PC-9 (cell line): ENCODE measurements at regions not wholly inside any gene's neighbourhood (a gene's known extent, or its start where the extent isn't known, plus 50 kb on each side); places are given as distances from the start of the nearest gene placed in this dataset.
A peak's percentile ranks its signal among the peaks of the same experiment; 100 is the strongest.

Experiments
- BruUV-seq: library from RNA; stranded (reverse); fragments of 400-500 nt; replicated peaks from 2 replicates; lab custom pipeline; 2021; lab: Mats Ljungman, UMichigan
- CTCF ChIA-PET: fragments of 300-600 bp; sonication (Branson Sonifier 250); formaldehyde crosslinking; loops from one replicate; lab custom pipeline; 2022; ENCODE audit warnings: antibody characterized with exemption; lab: Charles Lee
- POLR2A ChIA-PET: fragments of 300-600 bp; sonication (Branson Sonifier 250); formaldehyde crosslinking; loops from one replicate; lab custom pipeline; 2022; ENCODE audit warnings: antibody characterized with exemption; ENCODE audit not compliant: unreplicated experiment; lab: Charles Lee
- DNase-seq, 2 experiments: peaks; one replicate each; pipeline versions ENCODE4 v3.0.0 to v3.0.0-alpha.2; 2015 to 2022; ENCODE audit warnings: mixed read lengths in 1 of 2
- H2AFZ ChIP-seq: fragments of 200-600 bp; sonication (generic); 2 replicates; pipeline ENCODE4 v1.8.1; 2017; ENCODE audit warnings: antibody characterized with exemption
- H3F3A ChIP-seq: fragments of 200-600 bp; sonication (generic); 2 replicates; pipeline ENCODE4 v1.8.1; 2017; ENCODE audit warnings: antibody characterized with exemption, mild to moderate bottlenecking, low read depth; ENCODE audit not compliant: insufficient read depth
- H3K27ac ChIP-seq: fragments of 200-600 bp; sonication (generic); 2 replicates; pipeline ENCODE4 v1.6.1; 2016; ENCODE audit warnings: mixed run types
- H3K27me3 ChIP-seq: fragments of 200-600 bp; sonication (generic); 2 replicates; pipeline ENCODE4 v1.6.1; 2016; ENCODE audit warnings: low read depth, mixed run types; ENCODE audit not compliant: insufficient read depth
- H3K36me3 ChIP-seq: fragments of 200-600 bp; sonication (generic); 2 replicates; pipeline ENCODE4 v1.6.1; 2016; ENCODE audit warnings: low read depth, mixed run types
- H3K4me1 ChIP-seq: fragments of 200-600 bp; sonication (generic); replicated peaks from 2 replicates; pipeline ENCODE4 v1.6.1; 2016; ENCODE audit warnings: mixed run types; ENCODE audit not compliant: insufficient read depth
- H3K4me2 ChIP-seq: fragments of 200-600 bp; sonication (generic); 2 replicates; pipeline ENCODE4 v1.6.1; 2017; ENCODE audit warnings: mixed run types
- H3K4me3 ChIP-seq: fragments of 200-600 bp; sonication (generic); 2 replicates; pipeline ENCODE4 v1.6.1; 2016; ENCODE audit warnings: mixed run types
- H3K79me2 ChIP-seq: fragments of 200-600 bp; sonication (generic); 2 replicates; pipeline ENCODE4 v1.6.1; 2017; ENCODE audit warnings: low read depth, mixed run types
- H3K9me2 ChIP-seq: fragments of 200-600 bp; sonication (generic); 2 replicates; pipeline ENCODE4 v1.8.1; 2017; ENCODE audit warnings: mild to moderate bottlenecking; ENCODE audit not compliant: insufficient read depth
- H3K9me3 ChIP-seq: fragments of 200-600 bp; sonication (generic); 2 replicates; pipeline ENCODE4 v1.8.1; 2016; ENCODE audit warnings: low read depth; ENCODE audit not compliant: insufficient read depth
- H4K20me1 ChIP-seq: fragments of 200-600 bp; sonication (generic); 2 replicates; pipeline ENCODE4 v1.8.1; 2017; ENCODE audit not compliant: insufficient read depth
- CTCF ChIP-seq: fragments of 200-600 bp; sonication (generic); conservative IDR thresholded peaks from 2 replicates; pipeline ENCODE4 v1.6.1; 2017; ENCODE audit warnings: mixed run types, antibody characterized with exemption, mild to moderate bottlenecking, moderate library complexity
- EZH2 ChIP-seq: fragments of 200-600 bp; sonication (generic); IDR thresholded peaks from 2 replicates; pipeline ENCODE4 v1.8.0; 2017; ENCODE audit warnings: antibody characterized with exemption, low read depth
- intact Hi-C: fragments of 100-400 bp; cut with micrococcal nuclease; formaldehyde crosslinking; loops from one replicate; pipeline ENCODE4 v1.10.0; 2022; ENCODE audit not compliant: unreplicated experiment

GRCh38 chr3:78506061-78506460 lies 1261.7 kb downstream of the ROBO1 start:
- no peaks in the 10 kb centered on the region for H3K27me3 ChIP-seq
- no peak overlapping the region for H3K4me3 ChIP-seq
- no peaks in the 10 kb centered on the region for H3F3A ChIP-seq
- H3K9me3 ChIP-seq = no peaks in the 10 kb centered on the region; the same call in 1 of the 2 replicates
- no peak overlapping the region for H2AFZ ChIP-seq
- H3K36me3 ChIP-seq = no peaks in the 10 kb centered on the region
- H3K4me2 ChIP-seq = no peak overlapping the region
- CTCF ChIA-PET = interaction anchor here (1.2 kb wide), 1 partner anchor 140 kb away, joined by 4 read pairs; no protein-coding TSS in a partner anchor
- no peaks in the 10 kb centered on the region for H4K20me1 ChIP-seq
- no peak overlapping the region for H3K27ac ChIP-seq
- BruUV-seq = no TSS peak
- intact Hi-C loops = loop anchor here (1.0 kb wide), 1 partner anchor 139 kb away; no protein-coding TSS in a partner anchor
- DNase-seq = peak in 1 of 2 experiments; percentile 38
- H3K79me2 ChIP-seq = no peaks in the 10 kb centered on the region
- H3K9me2 ChIP-seq = no peaks in the 10 kb centered on the region
- POLR2A ChIA-PET = interaction anchor here (0.5 kb wide), 1 partner anchor 162 kb away, joined by 4 read pairs; no protein-coding TSS in a partner anchor
- TF ChIP-seq EZH2 = no peak
- TF ChIP-seq CTCF = no peak
- H3K4me1 ChIP-seq = peaks cover 10% of the 10 kb centered on the region; the same call in 1 of the 2 replicates

- intact Hi-C loops = loop anchor here (1.0 kb wide), 2 partner anchors 139 to 600 kb away; no protein-coding TSS in a partner anchor
- no peaks in the 10 kb centered on the region for H3K36me3 ChIP-seq
- no peak overlapping the region for H3K4me3 ChIP-seq
- no peak overlapping the region for H2AFZ ChIP-seq
- peaks cover 10% of the 10 kb centered on the region; the same call in 1 of the 2 replicates for H3K4me1 ChIP-seq
- no peaks in the 10 kb centered on the region for H3K79me2 ChIP-seq
- H3F3A ChIP-seq = no peaks in the 10 kb centered on the region
- H3K27ac ChIP-seq = peak overlapping the region; percentile 35; the same call in 1 of the 2 replicates
- H4K20me1 ChIP-seq = no peaks in the 10 kb centered on the region
- TF ChIP-seq EZH2 (no peak), CTCF (no peak)
- H3K27me3 ChIP-seq = no peaks in the 10 kb centered on the region
- BruUV-seq = no TSS peak
- ChIA-PET CTCF (interaction anchor here (1.2 kb wide), 1 partner anchor 139 kb away, joined by 4 read pairs; no protein-coding TSS in a partner anchor), POLR2A (interaction anchor here (0.5 to 0.7 kb wide), 2 partner anchors 161 to 458 kb away, joined by 4 to 5 read pairs; no protein-coding TSS in a partner anchor)
- peak; percentile 58 to 80 for DNase-seq
- peak overlapping the region; percentile 30; the same call in 1 of the 2 replicates for H3K4me2 ChIP-seq
- H3K9me3 ChIP-seq = no peaks in the 10 kb centered on the region; the same call in 1 of the 2 replicates
- H3K9me2 ChIP-seq = no peaks in the 10 kb centered on the region
These were observed 1261.1 kb downstream of the ROBO1 start for GRCh38 chr3:78506581-78507195.

- Histone ChIP-seq H3K4me3 (no peak overlapping the region), H3F3A (no peaks in the 10 kb centered on the region), H3K79me2 (no peaks in the 10 kb centered on the region), H3K27me3 (no peaks in the 10 kb centered on the region), H2AFZ (no peak overlapping the region), H4K20me1 (no peaks in the 10 kb centered on the region), H3K27ac (peak overlapping the region; percentile 35; the same call in 1 of the 2 replicates), H3K4me2 (peak overlapping the region; percentile 30), H3K9me2 (no peaks in the 10 kb centered on the region), H3K4me1 (peaks cover 10% of the 10 kb centered on the region; the same call in 1 of the 2 replicates), H3K36me3 (no peaks in the 10 kb centered on the region), H3K9me3 (no peaks in the 10 kb centered on the region; the same call in 1 of the 2 replicates)
- POLR2A ChIA-PET = interaction anchor here (0.7 kb wide), 1 partner anchor 459 kb away, joined by 5 read pairs; no protein-coding TSS in a partner anchor
- DNase-seq = peak; percentile 70 to 74
- intact Hi-C loops = loop anchor here (1.0 kb wide), 1 partner anchor 601 kb away; no protein-coding TSS in a partner anchor
- TF ChIP-seq CTCF (no peak), EZH2 (no peak)
- CTCF ChIA-PET = interaction anchor here (0.7 to 1.2 kb wide), 2 partner anchors 123 to 138 kb away, joined by 3 to 4 read pairs; no protein-coding TSS in a partner anchor
- BruUV-seq = no TSS peak
These were observed 1260.4 kb downstream of the ROBO1 start for GRCh38 chr3:78507196-78507984.
